CD4-positive, alpha-beta T cell treated with Interleukin-17A for 4 hours (primary cell): ENCODE measurements at regions not wholly inside any gene's neighbourhood (a gene's known extent, or its start where the extent isn't known, plus 50 kb on each side); places are given as distances from the start of the nearest gene placed in this dataset.
"Not testable (repeated sequence)": the region's sequence is repeated elsewhere in the genome, so short reads cannot be mapped to it uniquely, and the experiment has no call there.

Experiments
- DNase-seq: peaks from one replicate; pipeline ENCODE4 v3.0.0-alpha.2; 2020; ENCODE audit warnings: mixed read lengths

DNA sequence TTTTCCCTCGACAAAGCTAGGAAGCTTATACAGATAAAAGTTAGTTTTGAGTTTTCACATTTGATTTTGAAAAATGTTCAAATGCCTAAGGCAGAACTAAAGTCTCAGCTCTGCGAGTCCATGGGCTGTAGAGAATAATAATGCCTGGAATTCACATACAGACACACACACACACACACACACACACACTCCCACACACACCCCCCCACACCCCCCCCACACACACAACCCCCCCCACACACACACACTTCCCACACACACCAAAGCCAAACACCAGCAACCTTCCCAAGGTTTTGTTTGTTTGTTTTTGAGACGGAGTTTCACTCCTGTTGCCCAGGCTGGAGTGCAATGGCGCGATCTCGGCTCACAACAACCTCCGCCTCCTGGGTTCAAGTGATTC lies 62.8 kb upstream of the EIF5 start:
- DNase-seq: no peak

DNA sequence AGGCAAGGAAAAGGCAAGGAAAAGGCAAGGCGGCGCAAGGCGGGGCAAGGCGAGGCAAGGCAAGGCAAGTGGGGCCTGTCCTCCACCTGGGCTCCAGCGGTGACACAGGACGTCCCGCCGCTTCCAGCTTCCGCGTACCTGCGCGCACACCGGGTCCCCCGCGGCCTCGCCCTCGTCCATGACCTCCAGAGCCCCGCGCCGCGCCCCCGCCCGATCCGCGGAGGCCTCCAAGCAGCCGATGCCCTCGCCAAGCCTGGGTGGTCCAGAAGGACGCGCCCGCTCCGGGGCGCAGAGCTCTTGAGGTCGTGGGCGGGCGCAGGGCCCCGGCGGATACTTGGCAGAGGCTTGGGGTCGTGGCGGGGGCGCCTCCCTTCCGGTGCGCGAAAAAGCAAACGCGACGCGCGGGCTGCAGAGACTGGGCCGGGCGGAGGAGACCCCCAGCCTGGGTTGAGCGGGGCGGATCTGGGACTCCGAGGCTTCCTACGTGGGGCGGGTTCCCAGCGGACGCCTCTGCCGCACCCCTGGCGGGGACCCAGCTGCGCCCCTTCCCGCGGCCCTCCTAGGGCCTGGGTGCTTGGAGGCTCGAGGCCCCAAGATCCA lies 60.8 kb upstream of the EIF5 start:
- no peak for DNase-seq

DNA sequence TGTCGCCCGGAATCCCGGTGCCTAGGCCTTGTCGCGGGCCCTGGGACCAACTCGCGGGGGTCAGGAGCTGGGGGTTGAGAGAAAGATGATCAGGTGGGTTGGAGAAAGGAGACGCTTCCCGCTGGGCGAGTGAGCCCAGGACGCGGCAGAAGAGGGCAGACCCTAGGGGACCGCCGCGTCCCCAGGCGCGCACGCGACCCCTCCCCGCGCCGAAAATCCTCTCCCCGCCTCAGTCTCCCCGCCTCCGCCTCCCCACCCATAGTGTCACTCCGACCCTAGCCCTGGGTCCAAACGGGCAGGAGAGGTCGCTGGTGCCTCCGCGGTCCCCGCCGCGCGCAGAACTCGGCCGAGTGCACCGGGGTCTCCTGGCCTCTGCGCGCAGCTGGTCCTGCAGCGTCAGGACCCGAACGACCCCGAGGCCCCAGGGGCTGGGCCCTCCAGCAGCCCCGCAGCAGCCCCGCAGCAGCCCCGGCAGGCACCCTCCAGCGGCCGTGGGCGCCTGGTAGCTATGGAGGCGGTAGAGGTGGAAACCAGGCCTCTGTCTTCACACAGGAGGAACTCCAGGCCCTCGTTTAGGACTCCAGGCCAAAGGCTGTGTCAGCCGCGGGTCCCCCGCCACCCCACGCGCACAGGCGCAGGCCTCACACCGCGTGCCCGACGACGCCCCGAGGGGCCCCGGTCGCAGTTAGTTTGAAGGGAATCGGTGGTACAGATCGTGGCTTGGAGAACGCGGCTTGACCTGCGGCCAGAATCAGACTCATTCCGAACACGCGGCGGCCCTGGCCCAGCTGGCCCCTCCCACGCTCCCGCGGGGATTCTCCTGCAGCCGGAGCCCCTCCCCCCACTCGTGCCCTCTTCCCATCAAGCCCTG lies 60.1 kb upstream of the EIF5 start:
- DNase-seq: no peak

DNA sequence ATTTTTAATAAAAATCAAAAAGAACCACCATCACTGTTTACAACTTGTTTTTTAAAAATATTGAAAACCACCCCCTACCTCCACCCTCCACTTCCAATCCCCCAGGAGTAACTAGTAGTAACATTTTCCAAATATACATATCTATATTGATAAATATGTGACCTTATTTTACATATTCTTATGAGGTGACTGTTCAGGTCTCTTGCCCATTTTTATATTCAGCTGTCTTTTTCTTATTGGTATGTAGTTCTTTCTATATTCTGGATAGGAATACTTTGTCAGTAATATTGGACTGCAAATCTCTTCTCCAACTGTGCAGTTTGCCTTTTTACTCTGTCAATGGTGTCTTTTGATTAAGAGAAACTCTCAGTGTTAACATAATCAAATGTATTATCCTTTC lies 59.0 kb upstream of the EIF5 start:
- DNase-seq: no peak

DNA sequence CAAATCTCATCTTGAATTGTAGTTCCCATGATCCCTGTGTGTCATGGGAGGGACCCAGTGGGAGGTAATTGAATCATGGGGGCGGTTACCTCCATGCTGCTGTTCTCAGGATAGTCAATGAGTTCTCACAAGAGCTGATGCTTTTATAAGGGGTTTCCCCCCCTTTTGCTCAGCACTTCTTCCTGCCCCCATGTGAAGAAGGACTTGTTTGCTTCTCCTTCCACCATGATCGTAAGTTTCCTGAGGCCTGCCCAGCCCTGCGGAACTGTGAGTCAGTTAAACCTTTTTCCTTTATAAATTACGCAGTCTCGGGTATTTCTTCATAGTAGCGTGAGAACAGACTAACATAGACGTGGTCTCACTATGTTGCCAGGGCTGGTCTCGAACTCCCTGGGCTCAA lies 56.1 kb upstream of the EIF5 start:
- no peak for DNase-seq

DNA sequence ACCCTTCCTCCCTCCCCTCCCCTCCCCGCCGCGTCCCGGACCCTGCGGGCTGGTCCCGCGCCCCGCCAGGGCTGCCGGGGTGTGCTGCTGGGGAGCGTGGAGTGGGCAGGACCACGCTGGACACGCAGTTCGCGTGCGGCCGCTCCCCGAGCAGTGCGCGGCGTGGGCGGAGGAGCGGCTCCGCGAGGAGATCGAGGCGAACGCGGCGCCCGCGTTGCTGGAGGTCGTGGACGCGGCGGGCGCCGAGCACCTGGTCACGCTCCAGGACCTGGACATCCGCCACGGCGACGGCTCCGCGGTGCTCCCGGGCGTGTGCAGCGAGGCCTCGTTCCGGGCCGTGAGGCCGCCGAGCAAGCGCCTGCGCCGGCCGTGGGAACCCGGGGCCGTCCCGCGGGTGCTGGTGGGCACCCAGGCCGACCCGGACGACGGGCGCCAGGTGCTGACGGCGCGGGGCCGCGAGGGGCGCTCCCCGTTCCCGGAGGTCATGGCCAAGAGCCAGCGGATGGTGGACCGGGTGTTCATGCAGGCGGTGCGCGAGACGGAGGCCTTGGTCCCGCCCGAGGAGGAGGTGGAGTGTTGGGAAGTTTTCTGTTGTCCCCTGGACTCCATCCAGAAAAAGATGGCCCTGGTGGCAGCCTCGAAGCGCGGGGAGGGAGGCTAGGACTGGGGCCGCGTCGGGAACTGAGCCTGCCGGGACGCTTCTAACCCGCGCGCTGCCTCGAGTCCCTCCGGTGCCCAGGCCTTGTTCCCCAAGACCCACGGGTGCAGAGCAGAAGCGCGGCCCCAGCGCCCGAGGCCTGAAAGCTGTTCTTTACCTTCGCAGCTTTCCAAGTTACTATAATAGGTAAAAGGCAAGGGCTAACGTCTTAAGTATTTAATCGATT lies 54.7 kb upstream of the EIF5 start:
- DNase-seq: no peak

DNA sequence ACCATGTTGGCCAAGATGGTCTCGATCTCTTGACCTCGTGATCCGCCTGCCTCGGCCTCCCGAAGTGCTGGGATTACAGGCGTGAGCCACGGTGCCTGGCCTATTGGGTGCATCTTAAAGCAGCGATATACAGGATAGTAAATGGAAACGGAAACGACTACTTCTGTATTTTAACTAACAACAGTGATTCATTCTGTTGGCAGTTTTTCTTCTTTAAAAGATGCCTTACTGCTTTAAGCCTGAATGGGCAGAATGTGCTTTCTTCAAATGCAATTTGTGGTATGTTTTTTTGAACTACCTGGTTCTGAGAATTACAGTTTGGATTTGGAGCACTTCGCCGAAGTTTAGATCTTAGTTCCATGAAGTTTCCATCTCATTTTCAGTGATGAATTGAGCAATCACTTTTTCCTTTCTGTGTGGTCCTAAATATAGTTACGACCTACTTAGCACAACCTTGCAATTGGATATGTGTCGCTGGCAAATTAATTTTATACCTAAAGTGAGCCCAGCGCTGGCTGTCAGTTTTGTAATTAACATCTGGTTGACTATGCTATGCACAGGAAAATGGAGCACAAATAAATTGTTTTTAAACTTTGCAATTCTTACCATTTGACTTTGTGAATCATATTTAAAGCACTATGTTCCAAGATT lies 53.6 kb upstream of the EIF5 start:
- no peak for DNase-seq

DNA sequence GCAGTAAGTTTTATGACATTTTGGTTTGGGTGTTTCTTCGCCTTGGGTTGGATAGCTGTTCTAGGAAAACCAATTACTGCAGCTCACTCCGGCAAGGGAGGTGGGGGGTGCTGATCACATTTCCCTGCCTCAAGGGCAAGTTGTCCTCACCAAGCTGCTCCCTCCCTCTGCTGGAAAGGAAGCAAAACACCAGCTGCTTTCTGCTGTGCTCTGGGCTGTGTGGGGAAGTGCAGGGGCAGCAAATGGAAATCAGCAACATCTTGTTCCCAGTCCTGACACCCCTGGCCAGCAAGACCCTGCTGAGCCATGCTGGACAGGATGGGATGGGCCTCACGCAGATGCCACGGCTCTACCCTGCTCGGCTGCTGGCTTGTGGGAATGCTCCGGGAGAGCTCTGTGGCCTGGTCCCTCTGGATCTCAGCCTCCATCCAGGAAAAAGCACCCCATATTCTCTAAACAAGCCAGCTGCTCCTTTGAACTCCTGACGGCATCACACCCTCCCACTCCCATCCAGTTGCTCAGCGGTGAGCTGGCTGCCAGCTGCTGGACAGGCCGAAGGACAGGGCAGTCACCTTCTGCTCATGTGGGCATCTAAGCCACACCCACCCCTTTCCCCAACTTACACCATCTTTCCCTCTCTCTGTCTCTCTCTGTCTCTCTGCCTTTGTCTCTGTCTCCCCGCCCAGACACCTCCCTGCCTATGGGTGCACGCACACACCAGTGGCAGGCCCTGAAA lies 52.4 kb upstream of the EIF5 start:
- no peak for DNase-seq

DNA sequence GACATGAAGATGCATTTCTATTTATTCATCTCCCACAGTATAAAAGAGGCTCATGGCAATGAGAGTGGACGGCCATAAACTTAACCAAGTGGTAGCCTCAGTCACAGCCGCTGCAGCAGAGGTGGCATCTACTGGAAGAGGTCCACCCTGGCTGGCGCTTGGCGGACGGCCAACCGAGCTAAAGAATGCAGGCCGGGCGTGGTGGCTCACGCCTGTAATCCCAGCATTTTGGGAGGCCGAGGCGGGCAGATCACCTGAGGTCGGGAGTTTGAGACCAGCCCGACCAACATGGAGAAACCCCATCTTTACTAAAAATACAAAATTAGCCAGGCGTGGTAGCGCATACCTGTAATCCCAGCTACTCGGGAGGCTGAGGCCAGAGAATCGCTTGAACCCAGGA lies 51.7 kb upstream of the EIF5 start:
- not testable (repeated sequence) for DNase-seq

DNA sequence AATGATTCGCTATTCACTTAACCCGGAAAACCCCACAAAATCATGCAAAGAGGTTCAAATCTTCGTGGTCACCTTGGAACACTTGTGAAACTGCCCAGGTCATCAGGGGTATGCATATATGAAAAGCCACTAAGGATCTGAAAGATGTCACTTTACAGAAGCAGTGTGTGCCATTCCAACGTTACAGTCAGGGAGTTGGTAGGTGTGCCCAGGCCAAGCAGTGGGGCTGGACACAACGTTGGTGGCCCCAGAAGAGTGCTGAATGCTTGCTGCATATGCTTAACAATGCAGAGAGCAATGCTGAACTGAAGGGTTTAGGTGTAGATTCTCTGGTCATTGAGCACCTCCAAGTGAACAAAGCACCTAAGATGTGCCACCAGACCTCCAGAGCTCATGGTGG lies 51.1 kb upstream of the EIF5 start:
- DNase-seq: no peak

DNA sequence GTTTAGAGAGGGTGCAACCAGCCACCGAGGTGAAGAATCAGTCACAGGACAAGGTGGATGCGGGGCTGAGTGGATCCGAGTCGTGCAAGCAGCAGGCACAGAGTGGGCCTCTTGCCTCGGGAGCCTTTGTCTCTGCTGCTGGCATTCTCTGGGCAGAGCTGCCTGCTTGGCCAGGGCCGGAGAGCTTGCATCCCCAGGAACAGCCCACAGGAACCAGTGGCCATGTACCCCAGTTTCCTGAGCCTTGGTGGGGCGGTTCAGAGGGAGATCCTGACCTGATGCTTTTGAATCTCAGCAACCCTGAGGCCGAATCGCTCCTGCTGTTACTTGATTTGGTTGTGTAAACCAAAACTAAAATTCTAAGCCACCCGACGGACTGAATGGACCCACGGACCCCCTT lies 50.1 kb upstream of the EIF5 start:
- no peak for DNase-seq
